Non-pigmented ciliary epithelial cell (primary cell): ENCODE measurements at regions not wholly inside any gene's neighbourhood (a gene's known extent, or its start where the extent isn't known, plus 50 kb on each side); places are given as distances from the start of the nearest gene placed in this dataset.
A peak's percentile ranks its signal among the peaks of the same experiment; 100 is the strongest.
"Not testable (repeated sequence)": the region's sequence is repeated elsewhere in the genome, so short reads cannot be mapped to it uniquely, and the experiment has no call there.

Experiments
- DNase-seq: peaks from one replicate; pipeline ENCODE4 v3.0.0-alpha.2; 2010; ENCODE audit warnings: low read depth

DNA sequence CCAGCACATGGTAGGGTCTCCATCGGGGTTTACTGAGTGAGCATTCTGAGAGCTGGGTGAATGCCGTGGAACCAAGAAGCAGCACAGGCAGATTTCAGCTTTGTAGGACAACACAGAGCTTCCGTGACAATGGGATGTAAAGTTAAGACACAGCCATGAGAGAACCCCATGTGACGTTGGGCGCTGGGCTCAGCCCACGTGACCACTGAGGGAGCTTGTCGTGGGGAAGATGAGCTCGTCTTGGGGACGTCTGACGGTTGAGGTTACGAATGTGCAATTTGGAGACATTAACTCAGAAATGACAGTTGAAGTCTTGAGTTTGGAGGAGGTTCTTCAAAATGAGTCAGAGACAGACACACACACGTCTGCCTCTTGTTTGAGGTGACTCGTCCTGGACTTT lies 51.5 kb upstream of the MUC20 start:
- DNase-seq, result not testable (repeated sequence)

DNA sequence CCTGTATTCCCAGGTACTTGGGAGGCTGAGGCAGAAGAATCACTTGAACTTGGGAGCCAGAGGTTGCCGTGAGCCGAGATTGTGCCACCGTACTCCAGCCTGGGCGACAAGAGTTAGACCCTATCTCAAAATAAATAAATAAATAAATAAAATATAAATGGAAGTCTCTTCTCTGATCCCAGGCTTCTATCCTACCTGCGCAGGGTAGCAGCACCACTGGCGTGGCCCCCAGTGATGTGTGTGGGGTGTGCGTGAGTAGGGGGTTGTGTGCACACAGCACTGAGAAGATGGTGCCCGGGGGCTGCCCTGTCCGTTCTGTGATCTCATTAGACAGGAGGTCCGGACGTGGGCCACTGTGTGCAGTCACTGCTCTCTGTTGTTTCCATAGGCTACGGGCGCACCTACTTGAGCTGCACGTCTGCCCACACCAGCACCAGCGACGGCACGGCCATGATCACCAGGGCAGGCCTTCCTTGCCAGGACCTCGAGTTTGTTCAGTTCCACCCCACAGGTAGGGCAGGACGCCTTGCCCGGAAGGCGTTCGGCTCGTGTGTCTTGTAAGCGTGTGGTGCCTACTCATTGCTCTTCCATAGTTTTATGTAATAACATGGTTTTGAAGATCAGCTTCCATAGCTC lies 52.5 kb upstream of the MUC20 start:
- DNase-seq, result not testable (repeated sequence)

- not testable (repeated sequence) for DNase-seq
These were observed 55.5 kb upstream of the MUC20 start for GRCh38 chr3:195665311-195665710.

- DNase-seq, result not testable (repeated sequence)
These were observed 56.6 kb upstream of the MUC20 start for GRCh38 chr3:195664131-195664530.

DNA sequence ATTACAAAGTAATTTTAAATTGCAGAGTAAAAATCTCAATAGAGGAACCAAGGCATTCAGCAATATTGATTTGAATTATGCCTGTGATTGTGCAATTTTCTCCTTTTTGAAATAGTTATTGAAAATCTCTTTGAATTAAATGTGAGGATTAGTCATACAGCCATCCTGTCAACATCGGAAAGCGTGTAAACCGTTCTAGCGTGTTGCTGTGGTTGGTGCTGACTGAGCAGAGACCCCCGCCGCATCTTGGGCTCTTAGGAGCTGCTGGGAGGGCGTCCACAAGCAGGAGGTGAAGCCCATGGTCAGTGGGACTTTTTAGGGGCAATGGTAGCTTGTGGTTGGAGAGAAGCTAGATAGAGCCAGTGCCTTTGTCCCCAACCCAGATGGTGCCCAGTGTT lies 61.6 kb upstream of the MUC20 start:
- DNase-seq, result not testable (repeated sequence)

GRCh38 chr3:195658381-195659135 lies 62.2 kb upstream of the MUC20 start:
- not testable (repeated sequence) for DNase-seq

GRCh38 chr3:195657475-195658372 lies 63.1 kb upstream of the MUC20 start:
- peak; percentile 4 for DNase-seq

GRCh38 chr3:195656091-195656490 lies 64.7 kb upstream of the MUC20 start:
- DNase-seq, result not testable (repeated sequence)

- not testable (repeated sequence) for DNase-seq
These were observed 66.0 kb upstream of the MUC20 start for GRCh38 chr3:195654746-195655145.

DNA sequence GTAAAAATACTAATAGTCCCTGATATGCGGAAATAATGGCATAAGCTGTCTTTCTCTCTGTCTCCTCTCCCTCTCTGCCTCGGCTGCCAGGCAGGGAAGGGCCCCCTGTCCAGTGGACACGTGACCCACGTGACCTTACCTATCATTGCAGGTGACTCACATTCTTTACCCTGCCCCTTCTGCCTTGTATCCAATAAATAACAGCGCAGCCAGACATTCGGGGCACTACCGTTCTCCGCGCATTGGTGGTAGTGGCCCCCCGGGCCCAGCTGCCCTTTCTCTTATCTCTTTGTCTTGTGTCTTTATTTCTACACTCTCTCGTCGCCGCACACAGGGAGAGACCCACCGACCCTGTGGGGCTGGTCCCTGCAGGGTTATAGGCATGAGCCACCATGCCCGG lies 66.6 kb upstream of the MUC20 start:
- DNase-seq, result not testable (repeated sequence)

- not testable (repeated sequence) for DNase-seq
These were observed 67.1 kb upstream of the MUC20 start for GRCh38 chr3:195653641-195654040.

DNA sequence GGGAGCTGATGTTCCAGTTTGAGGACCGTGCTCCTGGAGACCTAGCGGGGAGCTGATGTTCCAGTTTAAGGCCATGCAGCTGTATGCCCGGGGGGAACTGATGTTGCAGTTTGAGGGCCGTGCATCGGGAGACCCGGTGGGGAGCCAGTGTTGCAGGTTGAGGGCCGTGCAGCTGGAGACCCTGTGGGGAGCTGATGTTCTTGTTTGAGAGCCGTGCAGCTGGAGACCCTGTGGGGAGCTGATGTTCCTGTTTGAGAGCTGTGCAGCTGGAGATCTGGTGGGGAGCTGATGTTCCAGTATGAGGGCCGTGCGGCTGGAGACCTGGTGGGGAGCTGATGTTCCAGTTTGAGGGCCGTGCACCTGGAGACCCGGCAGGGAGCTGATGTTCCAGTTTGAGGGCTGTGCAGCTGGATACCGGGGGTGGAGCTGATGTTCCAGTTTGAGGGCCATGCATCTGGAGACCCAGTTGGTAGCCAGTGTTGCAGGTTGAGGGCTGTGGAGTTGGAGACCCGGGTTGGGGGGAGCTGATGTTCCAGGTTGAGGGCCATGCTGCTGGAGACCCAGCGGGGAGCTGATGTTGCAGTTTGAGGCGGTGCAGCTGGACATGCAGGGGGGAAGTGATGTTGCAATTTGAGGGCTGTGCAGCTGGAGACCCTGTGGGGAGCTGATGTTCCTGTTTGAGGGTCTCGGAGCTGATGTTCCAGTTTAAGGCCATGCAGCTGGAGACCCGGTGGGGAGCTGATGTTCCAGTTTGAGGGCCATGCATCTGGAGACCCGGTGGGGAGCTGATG lies 64.4 kb upstream of the APOD start:
- DNase-seq, result not testable (repeated sequence)

DNA sequence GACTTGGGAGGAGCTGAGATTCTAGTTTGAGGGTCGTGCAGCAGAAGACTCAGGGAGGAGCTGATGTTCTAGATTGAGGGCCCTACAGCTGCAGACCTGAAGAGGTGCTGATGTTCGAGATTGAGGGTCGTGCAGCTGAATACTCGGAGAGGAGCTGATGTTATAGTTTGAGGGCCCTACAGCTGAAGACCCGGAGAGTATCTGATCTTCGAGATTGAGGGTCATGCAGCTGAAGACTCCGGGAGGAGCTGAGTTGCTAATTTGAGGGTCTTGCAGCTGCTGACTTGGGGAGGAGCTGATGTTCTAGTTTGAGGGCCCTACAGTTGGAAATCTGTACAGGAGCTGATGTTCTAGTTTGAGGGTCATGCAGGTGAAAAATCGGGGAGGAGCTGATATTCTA lies 62.1 kb upstream of the APOD start:
- DNase-seq, result not testable (repeated sequence)

DNA sequence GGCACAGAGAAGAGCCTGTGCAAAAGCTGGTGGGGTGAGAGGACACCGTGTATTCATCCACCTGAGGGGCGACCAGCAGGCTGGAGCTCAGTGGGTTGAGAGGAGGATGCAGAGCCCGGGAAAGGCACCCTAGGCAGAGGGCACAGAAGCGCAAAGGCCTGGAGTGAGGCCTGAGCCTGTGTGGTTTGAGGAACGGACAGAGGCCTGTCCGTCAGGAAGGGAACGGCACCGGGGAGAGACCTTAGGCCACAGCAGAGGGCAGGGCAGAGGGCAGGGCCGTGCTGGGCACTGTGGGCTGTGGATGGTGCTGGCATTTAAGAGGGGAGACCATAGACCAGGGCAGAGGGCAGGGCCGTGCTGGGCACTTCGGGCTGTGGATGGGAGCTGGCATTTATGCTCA lies 59.5 kb upstream of the APOD start:
- DNase-seq, result not testable (repeated sequence)

DNA sequence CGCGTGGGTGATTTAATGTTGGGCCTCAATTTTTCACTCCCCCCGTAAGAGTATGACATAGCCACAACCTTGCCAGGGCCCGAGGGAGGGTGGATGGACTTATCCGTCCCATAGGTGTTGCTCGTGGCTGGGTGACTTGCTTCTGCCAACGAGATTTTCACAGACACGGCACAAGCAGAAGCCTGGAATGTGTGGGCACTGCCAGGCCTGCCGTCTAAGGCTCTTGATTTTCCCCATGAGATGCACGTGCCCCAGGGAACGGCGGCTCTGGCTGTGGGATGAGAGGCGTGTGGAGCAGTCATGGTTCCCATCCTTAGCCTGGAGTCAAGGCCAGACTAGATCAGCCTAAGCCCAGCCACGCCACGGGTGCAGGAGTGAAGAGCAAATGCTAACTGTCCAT lies 58.6 kb upstream of the APOD start:
- DNase-seq, result not testable (repeated sequence)

DNA sequence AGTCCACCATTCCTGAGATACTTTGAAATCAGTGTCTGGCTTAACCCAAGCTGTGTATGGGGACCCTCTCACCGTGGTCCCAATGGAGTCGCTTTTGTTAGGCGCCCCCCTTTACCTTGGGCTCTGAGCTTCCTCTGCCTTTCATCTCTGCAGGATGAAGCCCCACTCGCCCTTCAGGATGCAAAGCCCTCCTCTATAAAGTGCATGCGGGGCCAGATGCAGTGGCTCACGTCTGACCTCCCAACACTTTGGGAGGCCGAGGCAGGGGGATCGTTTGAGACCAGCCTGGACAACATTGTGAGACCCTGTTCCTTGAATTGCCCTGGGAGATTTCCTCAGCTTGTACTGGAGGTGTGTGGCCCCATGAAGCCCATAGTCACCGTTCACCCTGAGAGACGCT lies 54.7 kb upstream of the APOD start:
- DNase-seq, result not testable (repeated sequence)

DNA sequence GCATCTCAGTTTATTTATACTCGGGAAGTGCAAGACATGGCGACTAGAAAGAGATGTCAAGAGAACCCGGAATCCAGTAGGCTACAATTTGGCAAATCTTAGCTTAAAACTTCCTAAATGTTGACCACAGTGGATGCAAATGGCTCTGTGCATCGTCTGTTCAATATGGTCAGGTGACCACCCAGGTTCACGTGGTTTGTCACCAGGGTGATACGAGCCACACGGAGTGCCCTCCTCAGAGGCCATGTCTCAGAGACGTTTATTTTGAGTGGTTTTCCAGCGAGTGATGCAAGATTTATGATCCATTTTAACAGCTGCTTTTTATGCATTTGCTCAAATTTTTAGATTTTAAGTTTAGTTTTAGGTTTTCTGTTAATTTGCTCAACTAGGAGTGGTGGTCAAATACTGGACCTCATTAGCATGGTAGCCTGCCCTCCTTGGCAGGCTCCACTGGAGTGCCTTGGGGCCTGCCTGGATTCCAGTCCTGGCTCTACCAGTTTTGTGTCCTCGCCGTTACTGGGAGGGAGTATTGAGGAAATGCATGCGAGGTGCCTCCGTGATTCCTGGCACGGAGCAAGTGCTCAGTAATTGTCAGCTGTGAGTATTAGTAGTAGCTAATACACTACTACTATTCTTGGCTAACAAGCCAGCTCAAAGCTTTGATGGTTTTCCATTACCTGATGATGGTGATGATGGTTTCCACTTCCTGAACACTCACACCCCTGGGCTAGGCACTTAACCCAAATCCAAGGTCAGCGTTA lies 53.9 kb upstream of the APOD start:
- not testable (repeated sequence) for DNase-seq

DNA sequence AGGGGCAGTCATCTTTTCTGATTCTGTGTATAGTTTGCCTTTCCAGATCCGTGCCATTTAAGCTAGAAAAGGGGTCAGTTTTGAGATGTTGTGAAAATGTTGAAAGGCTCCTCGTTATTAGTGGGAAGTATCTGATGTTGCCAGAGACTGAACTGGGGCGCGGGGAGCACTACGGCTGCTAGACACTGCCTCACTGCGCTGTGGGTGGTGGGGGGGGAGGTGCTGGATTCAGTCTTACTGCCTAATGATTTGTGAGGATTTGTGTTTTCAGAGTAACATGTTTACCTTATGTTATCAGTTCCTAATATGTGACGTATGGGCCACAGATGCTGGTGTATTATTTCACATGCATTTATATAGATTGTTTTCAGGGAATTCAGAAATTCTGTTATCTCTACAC lies 53.3 kb upstream of the APOD start:
- DNase-seq, result not testable (repeated sequence)

DNA sequence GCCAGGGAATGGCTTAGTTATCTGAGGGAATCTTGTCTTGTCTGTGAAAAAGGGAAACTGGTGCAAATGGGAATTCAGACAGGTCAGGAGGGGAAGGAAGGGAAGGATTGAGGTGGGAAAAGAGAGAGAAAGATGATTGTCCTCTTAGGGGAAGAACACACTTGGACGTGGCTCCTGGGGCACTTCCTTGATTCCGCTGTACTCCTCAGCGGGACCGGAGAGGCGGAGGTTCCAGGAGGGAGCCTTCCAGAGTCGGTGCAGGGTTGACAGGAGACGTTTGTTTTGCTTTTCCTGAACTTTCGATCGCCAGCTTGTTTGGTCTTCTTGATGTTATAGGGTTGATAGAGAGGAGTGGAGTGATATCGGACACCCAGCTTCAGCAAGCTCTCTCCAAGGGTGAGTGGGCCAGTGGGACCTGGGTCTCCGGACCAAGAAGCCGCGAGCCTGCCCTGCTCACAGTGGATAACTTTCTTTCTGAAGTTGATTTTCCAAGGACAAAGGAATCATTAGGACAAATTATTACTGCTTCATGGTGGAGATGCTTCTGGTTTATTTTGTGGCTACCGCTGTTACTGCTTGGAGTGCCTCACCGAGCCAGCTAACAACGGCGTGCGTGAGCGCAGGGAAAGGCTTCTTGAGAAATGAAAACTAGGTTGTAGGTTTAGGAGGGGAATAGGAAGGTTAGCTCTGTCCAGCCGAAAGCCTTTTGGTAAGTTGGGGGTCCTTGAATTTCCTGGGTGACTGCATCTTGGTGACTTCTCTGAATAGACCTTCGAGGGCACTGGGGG lies 52.4 kb upstream of the APOD start:
- DNase-seq, result not testable (repeated sequence)

DNA sequence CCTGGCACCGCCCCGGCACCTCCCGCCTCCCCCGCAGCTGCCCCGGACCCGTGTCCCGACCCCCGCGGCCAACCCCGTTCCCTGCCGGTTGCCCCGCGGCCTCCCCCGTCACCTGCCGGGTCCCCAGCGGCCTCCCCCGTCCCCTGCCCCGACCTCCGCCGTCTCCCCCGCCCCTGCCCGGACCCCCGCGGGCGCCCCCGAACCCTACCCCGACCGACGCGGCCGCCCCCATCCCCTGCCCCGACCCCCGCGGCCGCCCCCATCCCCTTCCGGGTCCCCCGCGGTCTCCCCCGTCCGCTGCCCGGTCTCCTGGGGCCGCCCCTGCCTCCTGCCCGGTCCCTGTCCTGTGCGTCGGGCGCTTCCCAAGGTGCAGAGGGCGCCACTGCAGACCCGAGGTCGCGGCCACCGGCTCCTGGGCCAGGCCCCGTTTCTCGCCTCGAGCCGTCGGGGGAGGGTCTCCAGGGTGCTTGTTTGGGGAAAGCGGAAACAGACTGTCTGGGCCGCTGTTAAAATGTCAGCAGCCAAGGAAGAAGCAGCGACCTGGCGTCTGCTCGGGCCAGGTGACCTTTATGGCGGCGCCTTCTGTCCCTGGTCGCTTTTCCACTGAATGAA lies 51.6 kb upstream of the APOD start:
- not testable (repeated sequence) for DNase-seq
